ENCODE measurements at regions not wholly inside any gene's neighbourhood (a gene's known extent, or its start where the extent isn't known, plus 50 kb on each side); places are given as distances from the start of the nearest gene placed in this dataset.
A peak's percentile ranks its signal among the peaks of the same experiment; 100 is the strongest.
"Not testable (repeated sequence)": the region's sequence is repeated elsewhere in the genome, so short reads cannot be mapped to it uniquely, and the experiment has no call there.

- intact Hi-C loops (cut with DNase I) = no loop called here
- DNase-seq = peak in 2 of 42 donors; percentile 21 to 27
Observed at GRCh38 chr11:110514967-110515366, 85.2 kb downstream of the FDX1 start.

DNA sequence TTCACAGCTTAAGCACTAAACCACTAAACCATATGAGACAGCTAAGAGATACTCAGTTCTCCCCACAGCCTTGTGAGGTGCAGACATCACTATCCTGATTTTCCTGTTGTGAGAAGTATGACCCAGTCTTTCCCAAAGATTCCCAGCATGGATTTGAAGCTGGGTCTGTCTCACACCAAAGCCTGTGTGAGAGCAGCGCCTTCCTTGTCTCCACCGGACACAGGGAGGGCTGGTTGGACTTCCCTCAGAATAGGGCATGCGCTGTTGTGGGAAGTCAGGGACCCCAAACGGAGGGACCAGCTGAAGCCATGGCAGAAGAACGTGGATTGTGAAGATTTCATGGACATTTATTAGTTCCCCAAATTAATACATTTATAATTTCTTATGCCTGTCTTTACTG, 87.6 kb downstream of the FDX1 start:
- intact Hi-C loops (cut with DNase I) = not testable (repeated sequence)
- peak in 1 of 42 donors; percentile 6 for DNase-seq

DNA sequence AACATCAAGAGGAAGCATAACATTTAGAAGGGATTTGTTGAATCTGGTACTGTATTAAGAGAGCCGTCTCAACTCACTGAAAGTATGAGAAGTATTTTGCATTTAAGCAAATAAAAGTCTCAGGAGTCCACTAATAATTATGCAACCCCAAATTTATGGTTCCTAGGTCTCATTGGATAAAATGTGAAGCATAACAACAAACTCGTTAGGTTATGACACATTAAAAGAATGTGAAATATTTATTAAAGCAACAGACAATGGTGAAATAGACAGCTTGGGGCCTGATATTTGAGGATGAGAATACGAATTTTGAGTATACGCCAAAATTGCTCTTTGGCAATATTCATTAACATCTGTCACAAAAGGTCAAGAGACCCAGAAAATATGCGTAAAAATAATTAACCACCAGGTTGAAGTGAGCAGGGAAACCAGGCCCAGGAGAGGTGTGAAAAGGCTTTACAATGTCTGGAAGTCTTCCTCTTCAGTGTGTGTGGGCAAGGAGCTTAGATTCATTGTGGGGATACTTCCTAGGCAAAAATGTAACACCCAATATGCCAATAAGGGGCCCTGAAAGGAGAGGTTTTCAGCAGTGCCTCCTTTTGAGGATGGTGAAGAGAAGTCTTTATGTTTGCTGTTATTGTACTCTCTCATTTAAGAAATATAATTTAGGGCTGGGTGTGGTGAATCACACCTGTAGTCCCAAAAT, 89.2 kb downstream of the FDX1 start:
- no peak for DNase-seq
- intact Hi-C loops (cut with DNase I) = no loop called here

DNA sequence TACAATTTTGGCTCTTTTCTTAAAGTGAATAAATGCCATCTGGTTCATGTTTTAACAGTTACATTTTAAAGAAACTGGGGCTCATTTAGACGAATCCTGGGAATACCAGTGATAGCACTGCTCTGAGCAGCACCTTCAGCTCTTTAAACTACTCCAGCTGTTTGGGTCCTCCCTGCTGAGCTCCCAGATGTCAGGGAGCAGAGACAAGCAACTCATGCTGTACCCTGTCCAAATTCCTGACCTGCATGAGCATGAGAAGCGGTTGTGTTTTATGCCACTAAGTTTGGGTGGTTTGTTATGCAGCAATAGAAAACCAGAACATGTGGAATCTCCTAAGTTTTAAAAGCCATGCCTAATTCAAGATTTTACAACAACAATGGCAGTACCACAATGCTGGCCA, 90.0 kb downstream of the FDX1 start:
- peak in 1 of 42 donors; percentile 15 for DNase-seq
- intact Hi-C loops (cut with DNase I) = no loop called here

GRCh38 chr11:110522471-110522870, 92.7 kb downstream of the FDX1 start:
- intact Hi-C loops (cut with DNase I) = no loop called here

GRCh38 chr11:110524238-110524637, 94.5 kb downstream of the FDX1 start:
- intact Hi-C loops (cut with DNase I) = no loop called here
- DNase-seq = peak in 1 of 42 donors; percentile 19

More at GRCh38 chr11:110522471-110522870, 92.7 kb downstream of the FDX1 start:
- DNase-seq = peak in 4 of 42 donors; percentile 11 to 33 (median 25)

GRCh38 chr11:110525883-110526282, 96.1 kb downstream of the FDX1 start:
- intact Hi-C loops (cut with DNase I) = no loop called here
- peak in 3 of 42 donors; percentile 13 to 54 (median 52) for DNase-seq

GRCh38 chr11:110526323-110526722, 96.6 kb downstream of the FDX1 start:
- no peak for DNase-seq
- intact Hi-C loops (cut with DNase I) = no loop called here

Measured in head of caudate nucleus (tissue), 42 donors.